H1 (cell line): ENCODE measurements at regions not wholly inside any gene's neighbourhood (a gene's known extent, or its start where the extent isn't known, plus 50 kb on each side); places are given as distances from the start of the nearest gene placed in this dataset.

Source experiments
- KDM1A ChIP-seq: fragments of 200-600, 300-600 bp; sonication (generic); IDR thresholded peaks from 2 replicates; pipeline ENCODE4 v1.7.1; 2016; ENCODE audit warnings: mild to moderate bottlenecking, low read length, borderline replicate concordance
- SIN3A ChIP-seq, 2 experiments: IDR thresholded peaks in 1 of 2; conservative IDR thresholded peaks in 1 of 2; 2 replicates each; pipeline ENCODE4 v1.6.1; 2011 to 2012; ENCODE audit warnings: low read length in 2 of 2, improper control_type of control experiment in 1 of 2, low read depth in 1 of 2, mild to moderate bottlenecking in 1 of 2

DNA sequence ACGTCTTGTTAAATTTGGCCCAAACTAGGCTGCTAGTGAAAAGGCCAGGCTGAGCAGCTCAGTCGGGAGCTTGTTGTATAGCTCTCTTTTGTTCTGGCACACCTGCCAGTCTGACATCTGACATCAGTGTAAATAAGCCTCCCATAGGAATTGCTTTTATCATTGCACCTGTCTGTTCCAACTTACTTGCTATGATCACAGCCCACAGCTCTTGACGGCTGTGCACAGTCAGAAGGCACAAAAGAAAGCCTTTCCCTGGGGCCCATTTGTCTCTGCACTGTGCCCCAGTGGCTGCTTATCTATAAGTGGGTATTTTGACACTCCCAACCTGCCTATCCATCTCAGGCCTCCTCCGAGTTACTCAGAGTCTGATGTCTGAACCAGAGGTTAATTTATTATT, 324.5 kb downstream of the NUAK1 start (continued):
- no peak for TF ChIP-seq SIN3A (conservative IDR thresholded peaks at IDR 0.05 in 1 of 2, IDR thresholded peaks at IDR 0.05 in 1 of 2; ENCODE audit: low read depth in 1 of 2, low read length in 2 of 2)
- TF ChIP-seq KDM1A: no peak
